Gastrocnemius medialis (tissue), 4 donors: ENCODE measurements at regions not wholly inside any gene's neighbourhood (a gene's known extent, or its start where the extent isn't known, plus 50 kb on each side); places are given as distances from the start of the nearest gene placed in this dataset.

Source experiments
- ATAC-seq, 2 donors: fragments of 150-250 bp; one replicate each; pipeline ENCODE4 v1.9.1; 2016
- DNase-seq, 2 donors: peaks; one replicate each; pipeline ENCODE4 v3.0.0-alpha.2; 2019
- H3K27ac ChIP-seq, 4 donors: fragments of 200-600 bp; sonication (generic); 1 replicate in 1 of 4; 2 replicates in 3 of 4; pipeline ENCODE4 v1.5.1; 2016 to 2018; ENCODE audit warnings: mild to moderate bottlenecking in 2 of 4, moderate library complexity in 1 of 4
- H3K27me3 ChIP-seq, 3 donors: fragments of 200-600 bp; sonication (generic) in 2 of 3; 1 replicate in 1 of 3; 2 replicates in 2 of 3; pipeline versions ENCODE4 v1.5.1 to v1.6.0; 2016 to 2019; ENCODE audit warnings: mild to moderate bottlenecking in 1 of 3, moderate library complexity in 1 of 3
- H3K36me3 ChIP-seq, 2 donors: fragments of 200-600 bp; sonication (generic) in 1 of 2; one replicate each; pipeline ENCODE4 v1.5.1; 2017 to 2018
- H3K4me1 ChIP-seq, 2 donors: fragments of 200-600 bp; sonication (generic) in 1 of 2; one replicate each; pipeline ENCODE4 v1.5.1; 2016 to 2017; ENCODE audit warnings: mild to moderate bottlenecking in 2 of 2
- H3K4me3 ChIP-seq, 4 donors: fragments of 200-600 bp; sonication (generic) in 3 of 4; 1 replicate in 1 of 4; 2 replicates in 3 of 4; pipeline ENCODE4 v1.5.1; 2016 to 2019; ENCODE audit warnings: mild to moderate bottlenecking in 2 of 4
- H3K9me3 ChIP-seq, 3 donors: fragments of 200-600 bp; sonication (generic) in 2 of 3; 1 replicate in 1 of 3; 2 replicates in 2 of 3; pipeline ENCODE4 v1.5.1; 2016 to 2019
- CTCF ChIP-seq, 5 experiments: fragments of 450-650 bp in 3 of 5; fragments of 200-600 bp in 2 of 5; sonication (generic) in 2 of 5; IDR thresholded peaks in 4 of 5; conservative IDR thresholded peaks in 1 of 5; 1 replicate in 4 of 5; 2 replicates in 1 of 5; pipeline ENCODE4 v1.5.1; 2016 to 2019; ENCODE audit warnings: antibody characterized with exemption in 5 of 5, mild to moderate bottlenecking in 3 of 5, moderate library complexity in 3 of 5
- POLR2A ChIP-seq, 2 donors: fragments of 450-650 bp; IDR thresholded peaks; one replicate each; pipeline ENCODE4 v1.6.1; 2017; ENCODE audit warnings: antibody characterized with exemption in 2 of 2, mild to moderate bottlenecking in 2 of 2, moderate library complexity in 2 of 2
- in situ Hi-C, 4 donors: fragments of 200-750 bp; cut with MboI; loops; one replicate each; pipeline versions ENCODE4 v1.15.0 to v1.8.0; 2017; ENCODE audit warnings: low sequenced_read_pairs in 4 of 4
- intact Hi-C: fragments of 100-400 bp; cut with DNase I; formaldehyde crosslinking; loops from one replicate; pipeline ENCODE4 v1.15.1; 2023; ENCODE audit warnings: low total_unique reads

GRCh38 chr5:160500786-160501779, 79.4 kb downstream of the PTTG1 start:
- intact Hi-C loops = no loop called here

GRCh38 chr5:160504906-160505305, 83.3 kb downstream of the PTTG1 start:
- in situ Hi-C loops = no loop called here
- intact Hi-C loops = no loop called here
- ATAC-seq = no peak

More at GRCh38 chr5:160500786-160501779, 79.4 kb downstream of the PTTG1 start:
- no peaks in the 10 kb centered on the region for H3K4me1 ChIP-seq
- H3K27me3 ChIP-seq = no peaks in the 10 kb centered on the region
- H3K36me3 ChIP-seq = no peaks in the 10 kb centered on the region
- DNase-seq = no peak
- in situ Hi-C loops = no loop called here
- ATAC-seq = no peak
- no peak overlapping the region for H3K4me3 ChIP-seq
- no peaks in the 10 kb centered on the region for H3K9me3 ChIP-seq
- H3K27ac ChIP-seq = no peak overlapping the region
- TF ChIP-seq CTCF (IDR thresholded peaks at IDR 0.05 in 4 of 5, conservative IDR thresholded peaks at IDR 0.05 in 1 of 5) = no peak
- no peak for TF ChIP-seq POLR2A (IDR thresholded peaks at IDR 0.05)

GRCh38 chr5:160506006-160507004, 84.7 kb downstream of the PTTG1 start:
- no peaks in the 10 kb centered on the region for H3K4me1 ChIP-seq
- H3K36me3 ChIP-seq = no peaks in the 10 kb centered on the region
- no peak overlapping the region for H3K27ac ChIP-seq
- intact Hi-C loops (no loop called here), in situ Hi-C loops (no loop called here)
- DNase-seq (no peak), ATAC-seq (no peak)
- TF ChIP-seq POLR2A (IDR thresholded peaks at IDR 0.05) = no peak
- no peak for TF ChIP-seq CTCF (IDR thresholded peaks at IDR 0.05 in 4 of 5, conservative IDR thresholded peaks at IDR 0.05 in 1 of 5)
- no peaks in the 10 kb centered on the region for H3K9me3 ChIP-seq
- H3K4me3 ChIP-seq = no peak overlapping the region
- H3K27me3 ChIP-seq = no peaks in the 10 kb centered on the region

More at GRCh38 chr5:160504906-160505305, 83.3 kb downstream of the PTTG1 start:
- H3K27me3 ChIP-seq = no peaks in the 10 kb centered on the region
- no peaks in the 10 kb centered on the region for H3K36me3 ChIP-seq
- TF ChIP-seq CTCF (IDR thresholded peaks at IDR 0.05 in 4 of 5, conservative IDR thresholded peaks at IDR 0.05 in 1 of 5) (no peak), POLR2A (IDR thresholded peaks at IDR 0.05) (no peak)
- H3K9me3 ChIP-seq = no peaks in the 10 kb centered on the region
- H3K4me3 ChIP-seq = no peak overlapping the region
- no peak for DNase-seq
- H3K4me1 ChIP-seq = no peaks in the 10 kb centered on the region
- H3K27ac ChIP-seq = no peak overlapping the region

GRCh38 chr5:160507221-160507721, 85.6 kb downstream of the PTTG1 start:
- intact Hi-C loops (no loop called here), in situ Hi-C loops (no loop called here)
- H3K9me3 ChIP-seq = no peaks in the 10 kb centered on the region
- no peaks in the 10 kb centered on the region for H3K36me3 ChIP-seq
- no peak overlapping the region for H3K4me3 ChIP-seq
- H3K4me1 ChIP-seq = no peaks in the 10 kb centered on the region
- TF ChIP-seq POLR2A (IDR thresholded peaks at IDR 0.05) (no peak), CTCF (IDR thresholded peaks at IDR 0.05 in 4 of 5, conservative IDR thresholded peaks at IDR 0.05 in 1 of 5) (no peak)
- ATAC-seq = no peak
- H3K27ac ChIP-seq = no peak overlapping the region
- H3K27me3 ChIP-seq = no peaks in the 10 kb centered on the region
- no peak for DNase-seq
